IgD-negative memory B cell (primary cell): ENCODE measurements at regions not wholly inside any gene's neighbourhood (a gene's known extent, or its start where the extent isn't known, plus 50 kb on each side); places are given as distances from the start of the nearest gene placed in this dataset.
A peak's percentile ranks its signal among the peaks of the same experiment; 100 is the strongest.
"Not testable (repeated sequence)": the region's sequence is repeated elsewhere in the genome, so short reads cannot be mapped to it uniquely, and the experiment has no call there.

Source experiments
- H3K27ac Mint-ChIP-seq, 3 donors: one replicate each; pipeline ENCODE4 v1.8.0; 2020 to 2022; ENCODE audit warnings: mild to moderate bottlenecking in 3 of 3, mixed read lengths in 3 of 3, moderate library complexity in 1 of 3
- H3K27me3 Mint-ChIP-seq: one replicate; pipeline ENCODE4 v1.8.0; 2021; ENCODE audit warnings: mixed read lengths
- H3K36me3 Mint-ChIP-seq: one replicate; pipeline ENCODE4 v1.8.0; 2020; ENCODE audit warnings: mild to moderate bottlenecking, mixed read lengths
- H3K4me1 Mint-ChIP-seq, 3 donors: one replicate each; pipeline ENCODE4 v1.8.0; 2020 to 2022; ENCODE audit warnings: mixed read lengths in 3 of 3, mild to moderate bottlenecking in 1 of 3
- H3K4me3 Mint-ChIP-seq, 4 donors: one replicate each; pipeline ENCODE4 v1.8.0; 2020 to 2022; ENCODE audit warnings: mild to moderate bottlenecking in 4 of 4, mixed read lengths in 4 of 4, moderate library complexity in 3 of 4
- H3K9me3 Mint-ChIP-seq, 3 donors: one replicate each; pipeline ENCODE4 v1.8.0; 2020 to 2021; ENCODE audit warnings: mixed read lengths in 3 of 3, mild to moderate bottlenecking in 1 of 3

DNA sequence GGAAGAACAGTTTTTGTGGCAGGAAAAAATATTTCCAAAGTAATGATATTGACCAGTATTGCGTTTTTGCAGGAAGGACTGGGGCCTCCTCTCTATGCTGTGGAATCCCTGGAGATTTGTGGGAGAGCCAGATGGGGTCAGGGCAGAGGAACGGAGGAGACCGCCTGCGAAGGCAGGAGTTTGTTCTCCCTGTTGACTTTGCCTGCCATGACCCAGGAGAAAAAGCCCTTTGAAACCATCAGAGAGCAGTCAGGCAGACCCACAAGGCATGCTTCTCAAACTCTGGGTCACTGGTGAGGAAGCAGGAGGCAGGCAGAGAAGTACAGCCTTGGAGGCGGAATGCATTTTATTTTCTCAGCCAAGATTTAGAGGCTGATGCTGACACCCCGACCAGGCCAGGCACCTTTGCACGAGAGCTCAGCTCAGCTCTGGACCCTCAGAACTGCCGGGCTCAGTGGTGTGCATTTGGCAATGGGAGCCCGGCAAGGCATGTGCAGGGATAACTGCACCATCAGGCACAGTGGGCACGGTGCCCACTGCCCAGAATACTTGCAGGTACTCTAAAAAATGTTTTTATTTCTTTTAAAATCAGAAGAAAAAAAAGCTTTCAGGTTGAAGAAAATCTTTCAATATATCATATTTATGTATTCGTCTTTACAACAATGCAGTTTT is 410.4 kb downstream of the RPS24 start:
- Mint-ChIP-seq H3K4me3 (no peak overlapping the region), H3K27me3 (peaks cover 7% of the 10 kb centered on the region), H3K27ac (no peak overlapping the region), H3K9me3 (no peaks in the 10 kb centered on the region), H3K4me1 (no peaks in the 10 kb centered on the region), H3K36me3 (no peaks in the 10 kb centered on the region)

DNA sequence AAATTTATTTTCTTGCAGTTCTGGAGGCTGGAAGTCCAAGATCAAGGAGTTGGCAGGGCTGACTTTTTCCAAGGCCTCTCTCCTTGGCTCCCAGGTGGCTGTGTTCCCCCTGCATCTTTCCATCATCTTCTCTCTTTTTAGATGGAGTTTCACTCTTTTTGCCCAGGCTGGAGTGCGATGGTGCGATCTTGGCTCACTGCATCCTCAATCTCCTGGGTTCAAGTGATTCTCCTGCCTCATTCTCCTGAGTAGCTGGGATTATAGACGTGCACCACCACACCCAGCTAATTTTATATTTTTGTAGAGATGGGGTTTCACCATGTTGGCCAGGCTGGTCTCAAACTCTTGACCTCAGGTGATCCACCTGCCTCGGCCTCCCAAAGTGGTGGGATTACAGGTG is 411.1 kb downstream of the RPS24 start:
- not testable (repeated sequence) for H3K27me3 Mint-ChIP-seq, H3K4me1 Mint-ChIP-seq, H3K36me3 Mint-ChIP-seq, H3K9me3 Mint-ChIP-seq, H3K27ac Mint-ChIP-seq, H3K4me3 Mint-ChIP-seq

DNA sequence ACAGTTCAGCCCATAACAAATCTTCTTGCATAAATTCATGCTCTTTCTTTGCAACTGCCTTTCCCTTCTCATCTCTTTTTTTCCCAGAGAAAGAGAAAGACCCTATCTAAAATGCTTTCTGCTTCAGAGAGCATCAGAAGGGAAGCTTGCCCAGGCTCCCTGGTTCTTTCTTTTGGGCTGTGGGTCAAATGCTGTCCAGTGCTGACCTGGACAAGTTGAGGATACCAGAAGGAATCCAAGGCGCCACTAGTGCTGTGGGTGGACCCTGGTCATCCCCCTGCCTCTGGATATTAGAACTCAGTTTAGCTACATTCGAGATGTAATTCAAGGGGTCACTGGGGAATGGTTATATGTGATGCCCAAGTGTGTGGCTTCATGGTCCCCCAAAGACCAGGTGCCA is 411.6 kb downstream of the RPS24 start:
- H3K4me3 Mint-ChIP-seq: no peak overlapping the region
- no peak overlapping the region for H3K27ac Mint-ChIP-seq
- H3K27me3 Mint-ChIP-seq: peaks cover 7% of the 10 kb centered on the region
- no peaks in the 10 kb centered on the region for H3K4me1 Mint-ChIP-seq
- no peaks in the 10 kb centered on the region for H3K36me3 Mint-ChIP-seq
- no peaks in the 10 kb centered on the region for H3K9me3 Mint-ChIP-seq

DNA sequence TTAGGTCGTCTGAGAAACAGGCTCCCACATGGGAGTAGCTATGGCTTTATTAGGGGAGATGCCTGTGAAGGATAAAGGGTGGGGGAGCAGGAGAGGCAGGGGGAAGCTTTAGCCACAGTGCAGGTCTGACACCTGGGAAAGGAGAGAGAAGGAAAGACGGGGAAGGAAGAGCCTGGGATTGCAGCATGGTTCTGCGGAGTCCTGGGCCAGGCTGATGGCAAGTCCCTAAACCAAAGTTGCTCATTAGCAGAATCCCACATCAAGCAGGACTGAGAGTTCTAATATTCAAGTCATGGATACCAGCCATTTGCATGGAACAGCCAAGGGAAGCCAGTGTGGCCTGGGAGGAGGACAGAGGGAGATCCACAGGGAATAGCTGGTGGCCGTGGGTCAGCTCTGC is 414.8 kb downstream of the RPS24 start:
- H3K27ac Mint-ChIP-seq: no peak overlapping the region
- no peaks in the 10 kb centered on the region for H3K36me3 Mint-ChIP-seq
- H3K9me3 Mint-ChIP-seq: no peaks in the 10 kb centered on the region
- H3K4me3 Mint-ChIP-seq: no peak overlapping the region
- peaks cover 9% of the 10 kb centered on the region for H3K27me3 Mint-ChIP-seq
- H3K4me1 Mint-ChIP-seq: no peaks in the 10 kb centered on the region

DNA sequence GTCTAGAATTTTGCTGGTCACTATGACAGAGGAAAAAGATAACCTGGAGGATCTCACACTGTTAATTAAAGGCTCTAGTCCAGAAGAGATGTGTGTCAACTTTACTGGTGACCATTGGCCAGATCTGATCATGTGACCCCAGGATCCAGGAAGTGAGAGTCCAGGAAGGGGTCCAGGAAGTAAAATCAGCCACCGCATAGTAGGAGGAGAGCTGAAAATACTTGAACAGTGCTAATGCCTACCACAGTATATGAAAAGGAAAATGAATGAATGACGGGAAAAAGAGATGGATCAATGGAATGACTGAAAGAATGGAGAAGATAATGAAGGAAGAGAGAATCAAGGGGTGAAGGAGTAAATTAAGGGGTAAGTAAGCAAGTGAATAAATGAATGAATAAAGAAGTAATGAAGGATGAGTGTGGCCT is 415.3 kb downstream of the RPS24 start:
- no peaks in the 10 kb centered on the region for H3K36me3 Mint-ChIP-seq
- H3K27me3 Mint-ChIP-seq: peaks cover 11% of the 10 kb centered on the region
- H3K9me3 Mint-ChIP-seq: no peaks in the 10 kb centered on the region
- H3K27ac Mint-ChIP-seq: no peak overlapping the region
- H3K4me1 Mint-ChIP-seq: no peaks in the 10 kb centered on the region
- no peak overlapping the region for H3K4me3 Mint-ChIP-seq

DNA sequence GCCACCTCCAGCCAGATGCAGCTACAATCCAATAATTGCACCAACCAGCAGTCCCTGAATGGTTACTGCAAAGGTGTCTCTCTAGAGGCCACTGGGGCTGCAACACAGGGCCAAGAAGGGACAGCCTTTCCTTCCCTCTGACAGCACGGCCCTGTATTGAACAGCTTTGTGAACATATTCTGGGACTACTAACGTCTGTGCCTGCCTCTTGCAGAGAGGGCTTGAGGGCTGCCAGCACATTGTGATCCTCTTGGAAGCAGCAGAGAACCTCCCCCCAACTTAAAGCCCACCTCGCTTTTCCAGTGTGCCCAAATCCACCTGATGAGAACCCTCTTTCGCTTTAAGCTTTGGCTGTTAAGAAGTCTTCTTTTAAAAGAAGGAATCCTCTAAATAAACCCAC is 415.9 kb downstream of the RPS24 start:
- Mint-ChIP-seq H3K4me1 (no peaks in the 10 kb centered on the region), H3K9me3 (no peaks in the 10 kb centered on the region), H3K36me3 (no peaks in the 10 kb centered on the region), H3K4me3 (no peak overlapping the region), H3K27ac (no peak overlapping the region), H3K27me3 (peaks cover 11% of the 10 kb centered on the region)

DNA sequence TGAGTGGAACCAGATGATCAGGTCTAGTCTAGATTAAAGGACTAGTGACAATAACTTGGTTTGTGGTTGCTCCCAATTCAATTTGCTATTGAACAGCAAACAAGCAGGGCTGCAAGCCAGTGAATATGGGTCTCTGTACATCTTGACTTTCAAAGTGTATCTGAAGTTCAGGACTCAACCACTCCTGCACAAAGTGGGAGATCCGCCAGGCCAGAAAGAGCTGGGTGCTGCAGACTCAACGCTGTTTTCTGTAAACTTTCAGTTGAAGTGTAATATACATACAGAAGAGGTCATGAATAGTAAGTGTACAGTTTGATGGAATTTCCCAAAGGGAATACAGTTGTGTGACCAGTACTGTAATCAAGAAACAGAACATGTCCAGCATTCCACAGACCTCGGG is 416.6 kb downstream of the RPS24 start:
- Mint-ChIP-seq H3K9me3 (no peaks in the 10 kb centered on the region), H3K27ac (no peak overlapping the region), H3K4me1 (no peaks in the 10 kb centered on the region), H3K36me3 (no peaks in the 10 kb centered on the region), H3K4me3 (peak overlapping the region in 1 of 4 donors; percentile 29), H3K27me3 (peaks cover 11% of the 10 kb centered on the region)

DNA sequence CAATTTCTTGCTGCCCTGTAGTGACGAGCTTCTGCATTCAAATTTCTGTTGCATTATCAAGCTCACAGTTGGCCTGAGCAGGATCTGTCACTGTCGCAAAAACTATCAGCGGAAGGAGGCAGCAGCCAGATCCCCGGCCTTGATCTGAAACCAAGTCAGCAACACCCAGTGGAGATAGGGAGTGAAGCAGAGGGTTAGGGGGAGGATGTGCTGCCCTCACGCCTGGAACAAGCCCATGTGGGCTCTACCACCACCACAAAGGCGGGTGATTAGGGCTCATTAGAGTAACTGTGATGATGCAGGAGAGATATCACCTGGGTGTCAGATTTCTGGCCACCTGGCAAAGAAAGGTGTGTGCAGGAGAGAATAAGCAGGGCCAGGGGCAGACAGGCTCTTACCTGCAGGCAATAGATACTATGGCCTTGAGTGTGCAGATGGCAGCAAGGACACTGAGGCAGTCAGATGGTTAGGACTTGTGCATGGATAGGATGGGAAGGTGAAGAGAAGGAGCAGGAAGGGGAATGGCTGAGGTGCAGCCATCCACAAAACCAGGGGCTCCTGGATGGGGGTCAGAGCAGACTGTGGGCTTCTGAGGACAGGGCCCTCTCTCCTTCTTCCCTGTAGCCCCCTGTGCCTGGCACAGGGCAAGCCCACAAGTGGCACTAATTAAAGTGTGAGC is 417.3 kb downstream of the RPS24 start:
- Mint-ChIP-seq H3K9me3 (no peaks in the 10 kb centered on the region), H3K36me3 (no peaks in the 10 kb centered on the region), H3K4me1 (no peaks in the 10 kb centered on the region), H3K4me3 (no peak overlapping the region), H3K27ac (no peak overlapping the region), H3K27me3 (peaks cover 9% of the 10 kb centered on the region)

DNA sequence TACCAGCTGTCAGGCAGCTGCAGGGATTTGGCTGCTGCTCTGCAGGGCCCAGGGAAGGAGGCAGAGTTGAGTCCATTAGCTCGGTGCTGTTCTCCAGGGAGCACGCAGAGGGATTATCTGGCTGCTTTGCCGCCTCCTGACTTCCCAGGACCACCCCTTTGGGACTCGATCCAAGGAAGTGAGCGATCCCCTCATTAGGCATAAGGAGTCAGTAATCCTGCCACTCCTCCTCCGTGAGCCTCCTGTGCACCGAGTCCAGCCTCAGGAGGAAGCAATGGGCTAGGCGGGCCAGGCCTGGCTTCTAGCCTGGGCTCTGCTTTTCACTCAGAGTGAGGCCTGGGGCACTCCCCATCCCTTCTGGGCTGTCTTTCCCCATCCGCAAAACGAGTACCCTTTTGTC is 417.9 kb downstream of the RPS24 start:
- Mint-ChIP-seq H3K36me3 (no peaks in the 10 kb centered on the region), H3K4me1 (no peaks in the 10 kb centered on the region), H3K4me3 (no peak overlapping the region), H3K9me3 (no peaks in the 10 kb centered on the region), H3K27ac (no peak overlapping the region), H3K27me3 (peaks cover 9% of the 10 kb centered on the region)

DNA sequence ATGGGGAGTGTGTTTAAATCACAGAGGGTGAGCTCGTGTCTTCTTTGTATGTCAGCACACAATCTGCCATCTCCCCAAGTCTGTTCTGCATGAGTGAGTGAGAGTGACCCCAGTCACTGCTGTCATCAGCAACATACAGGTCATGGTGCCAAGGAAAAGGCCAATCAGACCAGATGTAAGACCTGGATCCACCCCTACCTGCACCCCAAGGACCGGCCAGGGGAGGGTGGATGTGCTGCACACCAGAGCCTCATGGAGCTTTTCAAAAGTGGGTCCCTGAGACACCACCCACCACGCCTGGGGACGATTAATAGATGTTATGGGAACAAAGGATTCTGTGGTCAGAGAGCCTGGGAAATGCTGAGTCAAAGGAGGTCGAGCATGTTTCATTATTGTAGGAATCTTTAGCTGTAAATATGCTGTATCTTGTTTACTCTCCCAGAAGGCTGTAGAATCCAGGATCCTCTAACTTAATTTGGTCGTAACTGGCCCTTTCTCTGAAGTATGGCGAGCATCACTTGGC is 420.5 kb downstream of the RPS24 start:
- H3K36me3 Mint-ChIP-seq: no peaks in the 10 kb centered on the region
- H3K9me3 Mint-ChIP-seq: no peaks in the 10 kb centered on the region
- H3K27ac Mint-ChIP-seq: no peak overlapping the region
- no peaks in the 10 kb centered on the region for H3K4me1 Mint-ChIP-seq
- peaks cover 4% of the 10 kb centered on the region for H3K27me3 Mint-ChIP-seq
- H3K4me3 Mint-ChIP-seq: no peak overlapping the region

DNA sequence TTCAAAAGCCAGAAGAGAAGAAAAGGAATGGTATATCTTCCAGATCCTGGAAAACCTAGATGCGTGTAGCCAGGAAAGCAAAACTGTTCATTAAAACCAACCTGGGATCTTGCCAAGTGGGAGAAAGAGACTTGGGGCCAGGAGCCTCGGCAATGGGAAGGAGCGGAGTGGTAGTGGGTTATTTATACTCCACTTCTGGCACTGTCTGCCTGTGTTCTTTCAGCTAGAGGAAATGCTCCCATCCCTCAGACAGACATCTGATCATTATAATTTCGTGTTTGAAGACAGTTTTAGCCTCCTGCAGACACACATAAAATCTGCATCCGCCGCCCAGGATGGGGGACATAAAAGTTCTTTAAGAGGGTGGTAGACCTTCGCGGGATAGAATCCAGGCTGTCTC is 421.6 kb downstream of the RPS24 start:
- no peak overlapping the region for H3K27ac Mint-ChIP-seq
- no peak overlapping the region for H3K4me3 Mint-ChIP-seq
- peaks cover 4% of the 10 kb centered on the region for H3K27me3 Mint-ChIP-seq
- H3K4me1 Mint-ChIP-seq: no peaks in the 10 kb centered on the region
- H3K9me3 Mint-ChIP-seq: no peaks in the 10 kb centered on the region
- no peaks in the 10 kb centered on the region for H3K36me3 Mint-ChIP-seq

DNA sequence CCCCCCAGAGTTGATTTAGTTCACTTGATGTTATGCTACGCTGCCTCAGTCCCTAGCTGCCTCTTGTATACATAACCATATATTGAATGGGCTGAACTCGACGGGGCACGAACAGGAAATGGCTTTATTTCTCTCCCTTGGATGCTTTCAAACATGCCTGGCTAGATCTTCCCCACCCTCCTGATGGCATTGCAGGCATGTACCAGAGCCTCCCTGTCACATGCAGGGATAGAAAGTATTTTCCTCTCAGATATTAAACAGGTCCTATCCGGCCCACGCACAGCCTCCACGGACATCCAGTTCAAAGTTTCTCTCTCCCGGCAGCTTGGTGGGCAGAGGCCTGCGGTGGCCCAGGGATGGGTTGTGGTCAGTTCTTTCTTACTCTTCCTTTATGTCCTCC is 422.1 kb downstream of the RPS24 start:
- Mint-ChIP-seq H3K4me1 (no peaks in the 10 kb centered on the region), H3K27ac (peak overlapping the region in 1 of 3 donors; percentile 24), H3K27me3 (peaks cover 4% of the 10 kb centered on the region), H3K4me3 (no peak overlapping the region), H3K9me3 (no peaks in the 10 kb centered on the region), H3K36me3 (no peaks in the 10 kb centered on the region)

DNA sequence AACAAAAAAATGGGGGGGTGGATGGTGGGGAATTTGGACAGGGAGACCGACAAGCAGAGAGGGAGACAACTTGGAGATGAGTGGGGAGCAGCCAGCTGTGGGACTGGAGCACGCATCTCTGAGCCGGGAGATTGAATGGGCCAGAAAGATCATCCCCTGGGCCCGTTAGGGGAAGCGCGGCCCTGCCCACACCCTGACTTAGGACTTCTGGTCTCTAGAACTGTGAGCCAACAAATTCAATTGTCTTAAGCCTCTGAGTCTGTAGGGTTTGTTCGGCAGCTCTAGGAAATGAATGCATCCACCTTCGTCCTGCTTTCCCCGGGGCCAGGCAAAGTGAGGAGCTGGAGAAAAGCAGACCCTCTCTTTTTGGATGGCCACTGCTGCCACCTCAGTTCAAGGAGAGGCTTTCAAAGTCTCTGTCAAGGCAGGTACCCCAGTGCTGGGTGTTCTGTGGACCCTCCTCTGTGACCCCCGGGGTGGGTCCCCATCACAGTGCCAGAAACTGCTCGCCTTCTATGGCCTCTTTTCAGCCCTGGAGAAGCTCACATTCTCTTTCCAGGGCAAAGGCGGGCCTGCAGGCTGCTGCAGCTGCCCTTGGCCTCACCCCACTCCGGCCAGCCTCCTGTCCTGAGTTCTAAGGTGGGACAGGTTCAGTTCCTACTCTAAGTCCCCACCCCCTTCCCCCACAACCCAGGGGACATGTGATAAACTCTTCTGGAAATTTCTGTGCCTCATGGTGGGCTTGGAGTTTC is 423.2 kb downstream of the RPS24 start:
- H3K4me1 Mint-ChIP-seq: no peaks in the 10 kb centered on the region
- no peaks in the 10 kb centered on the region for H3K9me3 Mint-ChIP-seq
- peaks cover 2% of the 10 kb centered on the region for H3K27me3 Mint-ChIP-seq
- H3K36me3 Mint-ChIP-seq: no peaks in the 10 kb centered on the region
- H3K27ac Mint-ChIP-seq: no peak overlapping the region
- peak overlapping the region in 1 of 4 donors; percentile 2 for H3K4me3 Mint-ChIP-seq

DNA sequence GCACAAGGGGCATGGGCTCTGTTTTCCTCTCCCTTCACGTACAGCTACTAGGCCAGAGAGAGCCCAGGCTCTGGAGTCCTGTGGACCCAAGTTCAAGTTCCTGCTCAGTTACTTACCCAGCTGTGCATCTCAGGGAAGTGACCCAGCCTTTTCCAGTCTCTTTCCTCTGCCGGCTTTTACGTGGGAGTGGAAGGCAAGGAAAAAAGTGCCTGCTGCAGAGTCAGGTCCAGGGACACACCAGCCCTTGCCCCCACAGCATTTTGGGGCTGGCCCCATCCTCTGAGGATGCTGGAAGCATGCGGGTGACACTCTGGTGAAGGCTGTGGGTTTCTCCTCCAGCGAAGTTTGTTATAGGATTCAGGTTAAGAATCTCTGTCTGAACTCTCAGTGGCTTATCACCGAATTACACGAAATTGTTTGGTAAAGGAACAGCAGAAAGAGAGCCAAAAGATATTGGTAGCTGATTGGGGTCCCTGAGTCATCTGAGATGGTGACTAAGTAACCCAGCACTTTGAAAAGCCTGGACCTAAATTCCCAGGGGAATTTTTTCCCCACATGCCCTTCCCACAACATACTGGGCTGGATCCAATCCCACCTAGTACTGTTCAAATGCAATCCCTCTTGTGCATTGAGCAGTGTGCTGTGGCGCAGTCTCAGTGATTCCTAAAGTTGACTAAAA is 424.3 kb downstream of the RPS24 start:
- peaks cover 5% of the 10 kb centered on the region for H3K27me3 Mint-ChIP-seq
- H3K4me1 Mint-ChIP-seq: no peaks in the 10 kb centered on the region
- H3K27ac Mint-ChIP-seq: no peak overlapping the region
- no peaks in the 10 kb centered on the region for H3K36me3 Mint-ChIP-seq
- no peaks in the 10 kb centered on the region for H3K9me3 Mint-ChIP-seq
- no peak overlapping the region for H3K4me3 Mint-ChIP-seq

DNA sequence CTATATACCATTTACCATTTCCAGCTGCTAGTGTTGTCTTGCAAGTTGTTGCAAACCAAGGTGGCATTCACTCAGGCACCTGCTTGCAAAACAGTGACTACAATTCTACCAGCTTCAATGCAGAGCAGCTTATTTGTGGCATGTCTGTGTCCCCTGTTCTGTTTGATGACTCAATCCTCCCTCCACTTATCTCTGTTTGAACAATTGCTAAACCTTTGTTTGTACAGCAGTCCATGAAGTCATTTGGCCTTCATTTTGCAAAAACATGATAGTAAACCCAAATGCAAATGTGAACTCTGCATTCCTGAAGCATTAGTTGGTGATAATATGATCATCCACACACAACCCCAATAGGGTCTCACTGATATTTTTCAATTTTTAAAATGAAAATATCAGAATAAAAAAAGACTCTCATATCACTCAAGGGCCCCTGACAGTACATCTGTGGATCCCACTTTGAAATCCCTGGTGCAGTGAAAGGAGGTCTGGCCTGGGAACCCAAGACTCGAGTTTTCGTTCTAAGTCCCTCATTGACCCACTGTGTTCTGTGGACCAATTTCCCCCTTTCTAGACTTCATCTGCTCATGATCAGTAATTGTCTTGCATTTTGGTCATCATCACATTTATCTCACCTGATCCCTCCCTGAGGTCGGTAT is 425.4 kb downstream of the RPS24 start:
- Mint-ChIP-seq H3K4me3 (no peak overlapping the region), H3K4me1 (no peaks in the 10 kb centered on the region), H3K27ac (no peak overlapping the region)

More for the DNA sequence above, 425.4 kb downstream of the RPS24 start:
- Mint-ChIP-seq H3K27me3 (peaks cover 3% of the 10 kb centered on the region), H3K36me3 (no peaks in the 10 kb centered on the region), H3K9me3 (no peaks in the 10 kb centered on the region)
